MCF 10A (cell line): ENCODE measurements at regions not wholly inside any gene's neighbourhood (a gene's known extent, or its start where the extent isn't known, plus 50 kb on each side); places are given as distances from the start of the nearest gene placed in this dataset.

Experiments
- BruUV-seq: library from RNA; stranded (reverse); fragments of 400-500 nt; replicated peaks from 2 replicates; lab custom pipeline; 2021; lab: Mats Ljungman, UMichigan
- CTCF ChIA-PET: fragments of 300-600 bp; sonication (Branson Sonifier 250); formaldehyde crosslinking; extraction: SDS; loops from one replicate; lab custom pipeline; 2021; ENCODE audit warnings: antibody characterized with exemption, inconsistent platforms; lab: Yijun Ruan, JAX
- POLR2A ChIA-PET: fragments of 300-600, 350-650 bp; sonication (Branson Sonifier 250); formaldehyde crosslinking; extraction: SDS; loops from one replicate; lab custom pipeline; 2020; ENCODE audit warnings: antibody characterized with exemption, inconsistent platforms; lab: Yijun Ruan, JAX
- DNase-seq: peaks from one replicate; pipeline ENCODE4 v3.0.0-alpha.2; 2018; ENCODE audit not compliant: unreplicated experiment
- H3K27ac Mint-ChIP-seq: one replicate; pipeline ENCODE4 v1.8.0; 2022; ENCODE audit warnings: mild to moderate bottlenecking, low read depth, mixed read lengths; ENCODE audit not compliant: unreplicated experiment
- H3K27me3 Mint-ChIP-seq: one replicate; pipeline ENCODE4 v1.8.0; 2022; ENCODE audit warnings: mixed read lengths; ENCODE audit not compliant: insufficient read depth, unreplicated experiment
- H3K36me3 Mint-ChIP-seq: one replicate; pipeline ENCODE4 v1.8.0; 2022; ENCODE audit warnings: mild to moderate bottlenecking, moderate library complexity, mixed read lengths; ENCODE audit not compliant: insufficient read depth, unreplicated experiment
- H3K4me1 Mint-ChIP-seq: one replicate; pipeline ENCODE4 v1.8.0; 2022; ENCODE audit warnings: mixed read lengths; ENCODE audit not compliant: insufficient read depth, unreplicated experiment
- H3K4me3 Mint-ChIP-seq: one replicate; pipeline ENCODE4 v1.8.0; 2022; ENCODE audit warnings: mild to moderate bottlenecking, moderate library complexity, mixed read lengths; ENCODE audit not compliant: unreplicated experiment
- H3K9me3 Mint-ChIP-seq: one replicate; pipeline ENCODE4 v1.8.0; 2022; ENCODE audit warnings: mixed read lengths; ENCODE audit not compliant: unreplicated experiment
- CTCF ChIP-seq: fragments of 200-600 bp; IDR thresholded peaks from one replicate; pipeline ENCODE4 v1.8.0; 2022; ENCODE audit warnings: antibody characterized with exemption, mild to moderate bottlenecking; ENCODE audit not compliant: unreplicated experiment
- intact Hi-C: fragments of 100-400 bp; cut with micrococcal nuclease; formaldehyde crosslinking; loops from 2 replicates; pipeline ENCODE4 v1.14.1; 2022

- no peak for DNase-seq
- TF ChIP-seq CTCF, result no peak
- CTCF ChIA-PET, result no interaction called here
- Mint-ChIP-seq H3K27ac (no peak overlapping the region), H3K9me3 (no peaks in the 10 kb centered on the region), H3K27me3 (no peaks in the 10 kb centered on the region), H3K36me3 (no peaks in the 10 kb centered on the region), H3K4me3 (no peak overlapping the region), H3K4me1 (no peaks in the 10 kb centered on the region)
- POLR2A ChIA-PET, result no interaction called here
- intact Hi-C loops, result no loop called here
- no TSS peak for BruUV-seq
Observed at GRCh38 chr5:155767470-155767869, 559.5 kb upstream of the SGCD start.

GRCh38 chr5:155768332-155768731, 558.6 kb upstream of the SGCD start:
- intact Hi-C loops, result no loop called here
- Mint-ChIP-seq H3K27ac (no peak overlapping the region), H3K9me3 (no peaks in the 10 kb centered on the region), H3K4me1 (no peaks in the 10 kb centered on the region), H3K36me3 (no peaks in the 10 kb centered on the region), H3K27me3 (no peaks in the 10 kb centered on the region), H3K4me3 (no peak overlapping the region)
- no TSS peak for BruUV-seq
- ChIA-PET CTCF (no interaction called here), POLR2A (no interaction called here)
- DNase-seq, result no peak
- no peak for TF ChIP-seq CTCF

GRCh38 chr5:155772009-155772662, 554.8 kb upstream of the SGCD start:
- CTCF ChIA-PET, result no interaction called here

GRCh38 chr5:155773680-155774079, 553.3 kb upstream of the SGCD start:
- ChIA-PET CTCF (no interaction called here), POLR2A (no interaction called here)
- Mint-ChIP-seq H3K9me3 (no peaks in the 10 kb centered on the region), H3K4me1 (no peaks in the 10 kb centered on the region), H3K27ac (no peak overlapping the region), H3K36me3 (no peaks in the 10 kb centered on the region), H3K27me3 (no peaks in the 10 kb centered on the region), H3K4me3 (no peak overlapping the region)
- no peak for DNase-seq
- BruUV-seq, result no TSS peak
- TF ChIP-seq CTCF, result no peak
- intact Hi-C loops, result no loop called here

More at GRCh38 chr5:155772009-155772662, 554.8 kb upstream of the SGCD start:
- no peak for DNase-seq
- Mint-ChIP-seq H3K36me3 (no peaks in the 10 kb centered on the region), H3K9me3 (no peaks in the 10 kb centered on the region), H3K4me3 (no peak overlapping the region), H3K4me1 (no peaks in the 10 kb centered on the region), H3K27ac (no peak overlapping the region), H3K27me3 (no peaks in the 10 kb centered on the region)
- intact Hi-C loops, result no loop called here
- BruUV-seq, result no TSS peak
- TF ChIP-seq CTCF, result no peak
- POLR2A ChIA-PET, result no interaction called here
